ENCODE measurements at regions not wholly inside any gene's neighbourhood (a gene's known extent, or its start where the extent isn't known, plus 50 kb on each side); places are given as distances from the start of the nearest gene placed in this dataset.

DNA sequence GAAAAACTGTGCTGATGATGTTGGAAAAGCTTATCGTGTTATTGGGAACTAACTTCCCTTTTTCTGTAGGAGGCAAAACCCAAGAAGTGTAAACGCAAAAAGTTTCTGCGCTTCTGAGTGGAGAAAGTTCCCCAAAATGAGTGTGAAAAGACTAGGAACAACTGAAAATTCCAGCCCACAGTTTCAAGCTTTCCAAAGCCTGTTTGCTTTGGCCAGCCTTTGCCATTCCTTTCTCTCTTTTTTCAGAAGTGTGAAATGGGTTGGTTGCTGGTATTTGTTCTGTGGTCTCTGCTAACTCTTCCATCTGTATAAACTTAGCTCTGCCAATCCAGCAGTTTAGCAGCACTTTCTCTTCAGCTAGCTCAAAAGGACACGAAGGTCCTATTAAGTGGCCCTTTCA lies 491.3 kb downstream of the MAFB start:
- TF ChIP-seq EZH2 (IDR thresholded peaks at IDR 0.05; ENCODE audit: low read length, unreplicated experiment), result no peak
- TF ChIP-seq EZH2phosphoT487 (IDR thresholded peaks at IDR 0.05; ENCODE audit: borderline replicate concordance, low read length), result no peak
